ENCODE measurements at regions not wholly inside any gene's neighbourhood (a gene's known extent, or its start where the extent isn't known, plus 50 kb on each side); places are given as distances from the start of the nearest gene placed in this dataset.

DNA sequence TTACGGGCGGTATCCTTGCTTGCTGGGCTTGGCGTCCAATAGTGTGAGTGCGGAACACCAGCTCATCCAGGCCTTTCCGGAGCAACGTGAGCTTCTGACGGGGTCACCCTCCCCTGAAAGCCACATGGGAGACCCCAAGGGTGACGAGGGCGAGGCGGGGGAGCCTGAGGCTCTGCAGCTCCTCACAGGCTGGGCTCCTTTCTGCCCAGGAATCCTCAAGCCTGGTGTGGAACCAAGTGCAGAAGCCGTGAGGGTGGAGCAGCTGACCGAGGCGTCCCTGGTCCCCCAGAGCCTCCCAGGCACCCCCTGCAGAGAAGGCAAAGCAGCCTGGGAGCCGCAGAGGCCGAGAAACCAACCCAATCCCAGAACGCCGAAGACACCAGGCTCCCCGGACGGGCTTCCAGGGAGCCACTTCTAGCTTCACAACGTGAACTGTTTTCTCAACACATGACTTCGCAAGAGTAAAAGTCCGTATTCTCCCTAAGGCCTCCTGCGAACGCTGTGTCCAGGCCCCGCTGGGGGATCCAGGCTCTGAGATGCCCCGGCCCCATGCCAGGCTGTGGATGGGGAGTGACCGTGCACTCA is 530.3 kb downstream of the BRD1 start:
- Histone ChIP-seq H3K27ac (ENCODE audit: low read depth, low read length) (no peak overlapping the region), H2AFZ (ENCODE audit: low read depth, low read length, poor library complexity, severe bottlenecking) (no peak overlapping the region), H3K4me2 (ENCODE audit: low read length) (no peak overlapping the region), H3K9ac (ENCODE audit: low read length) (no peak overlapping the region), H3K9me3 (ENCODE audit: control insufficient read depth in 1 of 2, insufficient read depth in 1 of 2, low read depth in 1 of 2, low read length in 2 of 2) (peaks cover 0 to 4% of the 10 kb centered on the region in 2 experiments; a peak in 1 of 4 replicates), H3K27me3 (ENCODE audit: insufficient read depth, low read length) (peaks cover 12% of the 10 kb centered on the region), H3K4me1 (ENCODE audit: control insufficient read depth in 1 of 2, insufficient read depth in 2 of 2, low read length in 2 of 2) (no peaks in the 10 kb centered on the region), H3K79me2 (ENCODE audit: insufficient read depth, low read length) (no peaks in the 10 kb centered on the region), H3K4me3 (replicated peaks in 1 of 2; ENCODE audit: low read depth in 1 of 2, low read length in 2 of 2) (no peak overlapping the region), H4K20me1 (ENCODE audit: insufficient read depth) (no peaks in the 10 kb centered on the region), H3K9me2 (ENCODE audit: insufficient read depth) (no peaks in the 10 kb centered on the region), H3K36me3 (ENCODE audit: control insufficient read depth in 1 of 2, insufficient read depth in 2 of 2, low read length in 2 of 2) (no peaks in the 10 kb centered on the region)
- no TSS peak for BruUV-seq (replicated peaks)
- TF ChIP-seq SRF (IDR thresholded peaks at IDR 0.05; ENCODE audit: low read depth) = no peak
- TF ChIP-seq CEBPB (IDR thresholded peaks at IDR 0.05; ENCODE audit: low read depth) = no peak
- no peak for TF ChIP-seq SIN3A (IDR thresholded peaks at IDR 0.05; ENCODE audit: low read depth)
- TF ChIP-seq JUND (IDR thresholded peaks at IDR 0.05) = no peak
- TF ChIP-seq, protein P1, sequence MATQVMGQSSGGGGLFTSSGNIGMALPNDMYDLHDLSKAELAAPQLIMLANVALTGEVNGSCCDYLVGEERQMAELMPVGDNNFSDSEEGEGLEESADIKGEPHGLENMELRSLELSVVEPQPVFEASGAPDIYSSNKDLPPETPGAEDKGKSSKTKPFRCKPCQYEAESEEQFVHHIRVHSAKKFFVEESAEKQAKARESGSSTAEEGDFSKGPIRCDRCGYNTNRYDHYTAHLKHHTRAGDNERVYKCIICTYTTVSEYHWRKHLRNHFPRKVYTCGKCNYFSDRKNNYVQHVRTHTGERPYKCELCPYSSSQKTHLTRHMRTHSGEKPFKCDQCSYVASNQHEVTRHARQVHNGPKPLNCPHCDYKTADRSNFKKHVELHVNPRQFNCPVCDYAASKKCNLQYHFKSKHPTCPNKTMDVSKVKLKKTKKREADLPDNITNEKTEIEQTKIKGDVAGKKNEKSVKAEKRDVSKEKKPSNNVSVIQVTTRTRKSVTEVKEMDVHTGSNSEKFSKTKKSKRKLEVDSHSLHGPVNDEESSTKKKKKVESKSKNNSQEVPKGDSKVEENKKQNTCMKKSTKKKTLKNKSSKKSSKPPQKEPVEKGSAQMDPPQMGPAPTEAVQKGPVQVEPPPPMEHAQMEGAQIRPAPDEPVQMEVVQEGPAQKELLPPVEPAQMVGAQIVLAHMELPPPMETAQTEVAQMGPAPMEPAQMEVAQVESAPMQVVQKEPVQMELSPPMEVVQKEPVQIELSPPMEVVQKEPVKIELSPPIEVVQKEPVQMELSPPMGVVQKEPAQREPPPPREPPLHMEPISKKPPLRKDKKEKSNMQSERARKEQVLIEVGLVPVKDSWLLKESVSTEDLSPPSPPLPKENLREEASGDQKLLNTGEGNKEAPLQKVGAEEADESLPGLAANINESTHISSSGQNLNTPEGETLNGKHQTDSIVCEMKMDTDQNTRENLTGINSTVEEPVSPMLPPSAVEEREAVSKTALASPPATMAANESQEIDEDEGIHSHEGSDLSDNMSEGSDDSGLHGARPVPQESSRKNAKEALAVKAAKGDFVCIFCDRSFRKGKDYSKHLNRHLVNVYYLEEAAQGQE (IDR thresholded peaks at IDR 0.05; ENCODE audit: low read depth) = no peak
- TF ChIP-seq, protein P2, sequence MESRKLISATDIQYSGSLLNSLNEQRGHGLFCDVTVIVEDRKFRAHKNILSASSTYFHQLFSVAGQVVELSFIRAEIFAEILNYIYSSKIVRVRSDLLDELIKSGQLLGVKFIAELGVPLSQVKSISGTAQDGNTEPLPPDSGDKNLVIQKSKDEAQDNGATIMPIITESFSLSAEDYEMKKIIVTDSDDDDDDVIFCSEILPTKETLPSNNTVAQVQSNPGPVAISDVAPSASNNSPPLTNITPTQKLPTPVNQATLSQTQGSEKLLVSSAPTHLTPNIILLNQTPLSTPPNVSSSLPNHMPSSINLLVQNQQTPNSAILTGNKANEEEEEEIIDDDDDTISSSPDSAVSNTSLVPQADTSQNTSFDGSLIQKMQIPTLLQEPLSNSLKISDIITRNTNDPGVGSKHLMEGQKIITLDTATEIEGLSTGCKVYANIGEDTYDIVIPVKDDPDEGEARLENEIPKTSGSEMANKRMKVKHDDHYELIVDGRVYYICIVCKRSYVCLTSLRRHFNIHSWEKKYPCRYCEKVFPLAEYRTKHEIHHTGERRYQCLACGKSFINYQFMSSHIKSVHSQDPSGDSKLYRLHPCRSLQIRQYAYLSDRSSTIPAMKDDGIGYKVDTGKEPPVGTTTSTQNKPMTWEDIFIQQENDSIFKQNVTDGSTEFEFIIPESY (IDR thresholded peaks at IDR 0.05; ENCODE audit: extremely low read depth, insufficient replicate concordance, low read length) = no peak
- RAD21 ChIA-PET (ENCODE audit: low non-redundant PET in 1 of 2, low total read pairs in 2 of 2, uncharacterized antibody in 2 of 2, unreplicated experiment in 2 of 2) = no interaction called here
- CTCF ChIA-PET = no interaction called here
- no peak for DNase-seq (ENCODE audit: low read depth, low spot score)
- no peak for ATAC-seq
- intact Hi-C loops (cut with micrococcal nuclease) = no loop called here
- POLR2A ChIA-PET = no interaction called here
